ENCODE measurements at regions not wholly inside any gene's neighbourhood (a gene's known extent, or its start where the extent isn't known, plus 50 kb on each side); places are given as distances from the start of the nearest gene placed in this dataset.
"Not testable (repeated sequence)": the region's sequence is repeated elsewhere in the genome, so short reads cannot be mapped to it uniquely, and the experiment has no call there.

DNA sequence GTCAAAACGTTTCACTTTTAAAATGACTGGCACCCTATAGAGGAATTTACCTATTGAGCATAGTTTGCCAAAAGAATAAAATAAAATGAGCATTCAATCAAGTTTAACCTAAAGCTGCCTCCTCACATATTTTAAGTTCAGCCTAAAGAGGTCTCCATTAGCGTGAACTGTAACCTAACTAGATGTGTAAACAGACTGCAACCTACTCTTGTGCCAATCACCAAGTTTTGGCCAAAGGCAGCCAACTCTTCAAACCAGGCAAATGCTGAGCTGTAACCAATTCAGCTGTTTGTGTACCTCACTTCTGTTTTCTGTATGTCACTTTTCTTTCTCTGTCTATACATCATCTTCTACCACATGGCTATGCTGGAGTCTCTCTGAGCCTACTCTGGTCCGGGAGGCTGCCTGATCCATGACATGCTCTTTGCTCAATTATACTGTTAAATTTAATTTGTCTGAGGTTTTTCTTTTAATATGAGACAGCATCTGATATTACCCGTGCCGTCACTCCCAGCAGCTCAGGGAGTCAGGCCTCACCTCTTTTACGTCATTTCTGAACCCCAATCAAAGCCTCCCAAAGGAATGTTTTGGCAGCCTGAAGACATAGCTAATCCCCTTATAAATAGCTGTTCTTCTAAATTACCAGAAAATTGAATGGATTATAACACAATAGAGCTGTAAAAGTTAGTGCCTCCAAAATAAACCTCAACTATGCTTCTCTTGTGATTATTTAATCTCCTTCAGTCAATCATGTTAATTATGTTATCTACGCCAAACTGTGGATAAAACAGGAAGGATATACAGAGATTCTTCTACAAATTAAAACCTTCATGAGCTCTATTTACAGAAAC lies 81.0 kb upstream of the NR5A2 start:
- H3K36me3 ChIP-seq (ENCODE audit: insufficient read depth, low read length): no peaks in the 10 kb centered on the region
- H3K9me3 ChIP-seq (replicated peaks; ENCODE audit: low read length): no peaks in the 10 kb centered on the region
- peaks cover 9% of the 10 kb centered on the region for H3K27me3 ChIP-seq (ENCODE audit: control insufficient read depth, insufficient read depth, low read length)
- H3K4me1 ChIP-seq (ENCODE audit: control insufficient read depth, insufficient read depth, low read length): no peaks in the 10 kb centered on the region
- no peak overlapping the region for H3K4me3 ChIP-seq (ENCODE audit: low read length)
- H3K9ac ChIP-seq (ENCODE audit: low read depth, low read length): no peak overlapping the region
- no peak overlapping the region for H3K4me2 ChIP-seq (ENCODE audit: low read length)

DNA sequence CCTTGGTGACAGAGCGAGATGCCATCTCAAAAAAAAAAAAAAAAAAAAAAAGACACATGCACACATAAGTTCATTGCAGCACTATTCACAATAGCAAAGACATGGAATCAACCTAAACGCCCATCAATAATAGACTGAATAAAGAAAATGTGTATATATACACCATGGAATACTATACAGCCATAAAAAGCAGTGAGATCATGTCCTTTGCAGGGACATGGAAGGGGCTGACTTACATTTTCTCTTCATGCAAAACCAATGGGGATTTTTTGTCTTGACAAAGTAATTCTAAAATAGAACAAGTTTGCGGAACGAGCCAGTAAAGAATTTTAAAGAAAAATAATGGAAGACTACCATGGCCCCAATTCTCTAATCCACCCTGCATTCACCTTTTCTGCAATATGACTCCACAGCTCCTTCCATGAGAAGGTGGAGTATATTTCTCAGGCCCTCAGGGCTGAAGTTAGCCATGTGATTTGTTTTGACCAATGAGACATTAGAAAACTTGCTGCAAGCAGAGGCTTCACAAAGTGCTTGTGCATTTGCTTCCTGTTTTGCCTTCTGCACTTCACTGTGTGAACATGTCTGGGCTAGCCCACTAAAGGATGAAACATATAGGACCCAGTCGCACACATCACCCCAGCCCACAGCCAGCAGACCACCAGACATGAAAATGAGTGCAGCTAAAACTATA lies 78.8 kb upstream of the NR5A2 start:
- Histone ChIP-seq H3K4me3 (ENCODE audit: low read length) (no peak overlapping the region), H3K9me3 (replicated peaks; ENCODE audit: low read length) (no peaks in the 10 kb centered on the region), H3K4me2 (ENCODE audit: low read length) (no peak overlapping the region), H3K4me1 (ENCODE audit: control insufficient read depth, insufficient read depth, low read length) (no peaks in the 10 kb centered on the region), H3K27me3 (ENCODE audit: control insufficient read depth, insufficient read depth, low read length) (peaks cover 9% of the 10 kb centered on the region), H3K9ac (ENCODE audit: low read depth, low read length) (no peak overlapping the region), H3K36me3 (ENCODE audit: insufficient read depth, low read length) (no peaks in the 10 kb centered on the region)

DNA sequence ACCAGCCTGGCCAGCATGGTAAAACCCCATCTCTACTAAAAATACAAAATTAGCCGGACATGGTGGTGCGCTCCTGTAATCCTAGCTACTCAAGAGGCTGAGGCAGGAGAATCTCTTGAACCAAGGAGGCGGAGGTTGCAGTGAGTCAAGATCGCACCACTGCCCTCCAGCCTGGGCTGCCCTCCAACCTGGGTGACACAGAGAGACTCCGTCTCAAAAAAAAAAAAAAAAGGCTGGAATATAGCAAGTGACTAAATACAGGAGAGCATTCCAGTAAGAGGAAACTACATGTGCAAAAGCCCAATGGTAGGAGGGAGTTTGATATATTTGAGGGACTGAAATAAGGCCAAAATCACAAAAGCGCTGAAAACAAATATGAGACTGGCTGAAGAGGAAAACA lies 76.5 kb upstream of the NR5A2 start:
- not testable (repeated sequence) for H3K4me1 ChIP-seq (ENCODE audit: control insufficient read depth, insufficient read depth, low read length)

DNA sequence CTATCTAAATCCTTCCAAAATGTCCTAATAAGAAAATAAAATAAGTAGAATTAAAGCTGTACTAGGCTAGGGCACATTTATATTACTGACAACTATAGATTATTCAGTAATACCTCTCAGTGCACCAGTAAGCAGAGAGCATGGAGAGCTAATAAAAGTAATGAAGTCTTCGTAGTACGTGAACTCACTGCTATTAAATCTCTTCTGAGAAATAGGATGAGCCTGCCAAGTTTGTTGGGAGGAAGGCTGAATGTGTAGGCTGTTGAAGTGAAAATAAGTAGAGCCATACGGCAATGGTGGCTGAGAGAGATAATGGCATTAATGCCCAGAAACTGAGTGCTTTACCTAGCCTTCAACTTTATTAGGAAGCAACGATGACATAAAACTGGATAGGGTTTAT lies 73.9 kb upstream of the NR5A2 start:
- Histone ChIP-seq H3K9ac (ENCODE audit: low read depth, low read length) (no peak overlapping the region), H3K9me3 (replicated peaks; ENCODE audit: low read length) (no peaks in the 10 kb centered on the region), H3K36me3 (ENCODE audit: insufficient read depth, low read length) (no peaks in the 10 kb centered on the region), H3K4me3 (ENCODE audit: low read length) (no peak overlapping the region), H3K4me1 (ENCODE audit: control insufficient read depth, insufficient read depth, low read length) (no peaks in the 10 kb centered on the region), H3K27me3 (ENCODE audit: control insufficient read depth, insufficient read depth, low read length) (peaks cover 9% of the 10 kb centered on the region), H3K4me2 (ENCODE audit: low read length) (no peak overlapping the region)

More for the DNA sequence above, 76.5 kb upstream of the NR5A2 start:
- H3K9ac ChIP-seq (ENCODE audit: low read depth, low read length); H3K36me3 ChIP-seq (ENCODE audit: insufficient read depth, low read length); H3K9me3 ChIP-seq (replicated peaks; ENCODE audit: low read length); H3K4me3 ChIP-seq (ENCODE audit: low read length); H3K4me2 ChIP-seq (ENCODE audit: low read length): not testable (repeated sequence)
- peaks cover 10% of the 10 kb centered on the region for H3K27me3 ChIP-seq (ENCODE audit: control insufficient read depth, insufficient read depth, low read length)

DNA sequence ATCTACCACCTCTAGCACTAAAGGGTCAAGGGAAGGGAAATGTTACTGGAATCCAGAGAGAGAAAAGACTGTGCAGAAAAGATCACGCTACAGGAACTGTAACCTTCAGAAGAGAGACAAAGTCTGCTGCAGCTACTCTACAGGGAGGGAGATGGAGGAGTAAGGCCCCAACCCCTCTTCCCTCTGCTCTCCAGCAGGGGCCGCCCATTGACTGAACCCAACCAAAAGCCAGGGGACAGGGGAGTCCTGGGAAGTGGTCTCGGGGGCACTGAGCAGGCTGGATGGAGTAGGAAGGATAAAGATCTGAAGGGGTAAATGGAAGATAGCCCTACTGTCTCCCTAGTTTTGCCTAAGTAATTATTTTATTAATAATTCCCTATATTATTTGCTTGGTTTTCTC lies 72.8 kb upstream of the NR5A2 start:
- Histone ChIP-seq H3K4me2 (ENCODE audit: low read length) (no peak overlapping the region), H3K4me3 (ENCODE audit: low read length) (no peak overlapping the region), H3K36me3 (ENCODE audit: insufficient read depth, low read length) (no peaks in the 10 kb centered on the region), H3K9me3 (replicated peaks; ENCODE audit: low read length) (no peaks in the 10 kb centered on the region), H3K27me3 (ENCODE audit: control insufficient read depth, insufficient read depth, low read length) (peaks cover 9% of the 10 kb centered on the region), H3K9ac (ENCODE audit: low read depth, low read length) (no peak overlapping the region), H3K4me1 (ENCODE audit: control insufficient read depth, insufficient read depth, low read length) (no peaks in the 10 kb centered on the region)

DNA sequence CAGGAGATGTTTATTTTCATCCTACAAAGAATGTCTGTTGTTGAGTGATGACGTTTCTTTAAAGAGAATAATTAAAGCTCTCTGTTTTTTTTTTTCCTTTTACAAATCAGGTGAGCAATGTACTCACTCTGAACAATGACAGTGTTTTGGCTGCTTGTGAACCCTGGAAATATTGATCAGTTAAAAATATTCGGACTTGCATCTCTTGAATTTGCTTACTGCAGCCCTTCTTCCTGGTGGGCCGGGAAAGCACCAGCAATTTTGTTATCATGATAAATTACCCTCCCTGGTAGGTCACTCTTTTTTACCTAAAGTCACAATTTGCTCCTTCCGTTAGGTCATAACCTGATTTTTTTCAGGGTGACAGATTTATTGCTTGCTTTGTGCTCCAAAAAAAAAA lies 72.3 kb upstream of the NR5A2 start:
- H3K9me3 ChIP-seq (replicated peaks; ENCODE audit: low read length): no peaks in the 10 kb centered on the region
- peaks cover 9% of the 10 kb centered on the region for H3K27me3 ChIP-seq (ENCODE audit: control insufficient read depth, insufficient read depth, low read length)
- no peak overlapping the region for H3K4me3 ChIP-seq (ENCODE audit: low read length)
- no peaks in the 10 kb centered on the region for H3K4me1 ChIP-seq (ENCODE audit: control insufficient read depth, insufficient read depth, low read length)
- no peak overlapping the region for H3K4me2 ChIP-seq (ENCODE audit: low read length)
- no peaks in the 10 kb centered on the region for H3K36me3 ChIP-seq (ENCODE audit: insufficient read depth, low read length)
- no peak overlapping the region for H3K9ac ChIP-seq (ENCODE audit: low read depth, low read length)

DNA sequence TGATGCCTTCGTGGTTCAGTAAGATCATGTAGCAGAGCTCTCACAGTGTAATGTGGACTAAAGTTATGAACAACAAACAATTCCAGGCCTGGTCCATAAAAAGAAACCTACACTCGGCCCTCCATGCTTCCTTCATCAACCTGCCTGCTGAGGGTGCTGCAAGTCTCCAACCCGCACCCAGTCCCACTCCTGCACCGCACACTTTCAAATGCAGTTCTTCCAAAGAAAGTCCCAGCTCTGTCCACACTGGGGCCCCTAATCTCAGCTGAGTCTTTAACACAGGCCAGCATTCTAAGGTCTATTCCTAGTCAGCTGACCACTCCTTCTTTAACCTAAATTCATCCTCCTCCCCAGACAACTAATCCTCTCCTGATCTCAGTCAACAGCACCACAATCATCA lies 71.5 kb upstream of the NR5A2 start:
- Histone ChIP-seq H3K9me3 (replicated peaks; ENCODE audit: low read length) (no peaks in the 10 kb centered on the region), H3K4me3 (ENCODE audit: low read length) (no peak overlapping the region), H3K4me2 (ENCODE audit: low read length) (no peak overlapping the region), H3K36me3 (ENCODE audit: insufficient read depth, low read length) (no peaks in the 10 kb centered on the region), H3K27me3 (ENCODE audit: control insufficient read depth, insufficient read depth, low read length) (peaks cover 9% of the 10 kb centered on the region), H3K4me1 (ENCODE audit: control insufficient read depth, insufficient read depth, low read length) (no peaks in the 10 kb centered on the region), H3K9ac (ENCODE audit: low read depth, low read length) (no peak overlapping the region)

DNA sequence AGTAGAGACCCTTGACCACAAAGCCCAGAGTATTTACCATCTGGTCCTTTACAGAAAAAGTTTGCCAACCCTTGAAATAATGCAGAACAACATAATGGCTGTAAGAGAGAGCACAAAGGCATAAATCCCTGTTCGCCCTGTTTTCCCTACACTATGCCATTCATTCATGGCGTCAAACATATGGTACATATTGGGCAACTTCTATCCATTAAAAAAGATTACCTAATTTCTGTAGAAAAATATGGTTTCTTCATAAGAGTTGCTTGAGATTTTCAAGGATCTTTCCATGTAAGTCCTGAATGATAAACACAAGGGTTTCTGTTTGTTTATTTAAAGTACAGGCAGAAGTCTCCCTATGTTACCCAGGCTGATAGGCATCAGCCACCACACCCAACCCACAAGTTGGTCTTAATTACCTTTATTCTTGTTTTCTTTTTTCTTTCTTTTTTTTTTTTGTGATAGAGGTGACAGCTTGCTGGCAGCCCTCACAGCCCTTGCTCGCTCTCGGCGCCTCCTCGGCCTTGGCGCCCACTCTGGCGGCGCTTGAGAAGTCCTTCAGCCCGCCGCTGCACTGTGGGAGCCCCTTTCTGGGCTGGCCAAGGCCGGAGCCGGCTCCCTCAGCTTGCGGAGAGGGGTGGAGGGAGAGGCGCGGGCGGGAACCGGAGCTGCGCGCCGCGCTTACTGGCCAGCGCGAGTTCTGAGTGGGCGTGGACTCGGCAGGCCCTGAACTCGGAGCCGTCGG lies 68.3 kb upstream of the NR5A2 start:
- Histone ChIP-seq H3K9ac (ENCODE audit: low read depth, low read length) (no peak overlapping the region), H3K4me2 (ENCODE audit: low read length) (no peak overlapping the region)

DNA sequence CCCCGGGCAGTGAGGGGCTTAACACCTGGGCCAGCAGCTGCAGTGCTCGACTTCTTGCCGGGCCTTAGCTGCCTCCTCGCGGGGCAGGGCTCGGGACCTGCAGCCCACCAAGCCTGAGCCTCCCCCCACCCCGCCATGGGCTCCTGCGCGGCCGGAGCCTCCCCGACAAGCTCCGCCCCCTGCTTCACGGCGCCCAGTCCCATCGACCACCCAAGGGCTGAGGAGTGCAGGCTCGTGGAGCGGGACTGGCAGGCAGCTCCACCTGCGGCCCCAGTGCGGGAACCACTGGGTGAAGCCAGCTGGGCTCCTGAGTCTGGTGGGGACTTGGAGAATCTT lies 67.8 kb upstream of the NR5A2 start:
- no peaks in the 10 kb centered on the region for H3K36me3 ChIP-seq (ENCODE audit: insufficient read depth, low read length)
- no peaks in the 10 kb centered on the region for H3K9me3 ChIP-seq (replicated peaks; ENCODE audit: low read length)
- no peak overlapping the region for H3K9ac ChIP-seq (ENCODE audit: low read depth, low read length)
- H3K4me1 ChIP-seq (ENCODE audit: control insufficient read depth, insufficient read depth, low read length): no peaks in the 10 kb centered on the region
- peaks cover 10% of the 10 kb centered on the region for H3K27me3 ChIP-seq (ENCODE audit: control insufficient read depth, insufficient read depth, low read length)
- H3K4me3 ChIP-seq (ENCODE audit: low read length): no peak overlapping the region
- H3K4me2 ChIP-seq (ENCODE audit: low read length): no peak overlapping the region

More for the DNA sequence above, 68.3 kb upstream of the NR5A2 start:
- H3K4me3 ChIP-seq (ENCODE audit: low read length): no peak overlapping the region
- peaks cover 12% of the 10 kb centered on the region for H3K27me3 ChIP-seq (ENCODE audit: control insufficient read depth, insufficient read depth, low read length)
- no peaks in the 10 kb centered on the region for H3K4me1 ChIP-seq (ENCODE audit: control insufficient read depth, insufficient read depth, low read length)
- H3K9me3 ChIP-seq (replicated peaks; ENCODE audit: low read length): no peaks in the 10 kb centered on the region
- H3K36me3 ChIP-seq (ENCODE audit: insufficient read depth, low read length): no peaks in the 10 kb centered on the region

DNA sequence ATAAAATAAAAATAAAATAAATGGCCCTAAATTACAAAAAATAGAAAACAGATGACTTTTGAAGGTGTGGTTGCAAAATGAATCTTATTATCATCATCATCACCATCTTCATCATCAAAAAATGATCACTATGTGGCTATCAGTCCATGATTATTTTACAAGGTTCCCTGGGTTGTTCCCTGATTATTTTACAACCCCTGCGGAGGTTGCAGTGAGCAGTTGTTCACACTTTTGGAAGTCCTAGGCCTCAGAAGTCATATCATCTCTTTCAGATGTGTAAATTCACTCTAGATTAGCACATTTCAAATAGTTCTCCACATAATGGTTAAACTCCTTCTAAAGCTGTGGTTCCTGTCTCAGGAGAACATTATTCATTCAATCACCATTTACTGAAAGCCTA lies 57.4 kb upstream of the NR5A2 start:
- Histone ChIP-seq H3K4me3 (ENCODE audit: low read length) (no peak overlapping the region), H3K4me1 (ENCODE audit: control insufficient read depth, insufficient read depth, low read length) (no peaks in the 10 kb centered on the region), H3K9ac (ENCODE audit: low read depth, low read length) (no peak overlapping the region), H3K4me2 (ENCODE audit: low read length) (no peak overlapping the region), H3K9me3 (replicated peaks; ENCODE audit: low read length) (no peaks in the 10 kb centered on the region), H3K27me3 (ENCODE audit: control insufficient read depth, insufficient read depth, low read length) (peaks cover 9% of the 10 kb centered on the region), H3K36me3 (ENCODE audit: insufficient read depth, low read length) (no peaks in the 10 kb centered on the region)

DNA sequence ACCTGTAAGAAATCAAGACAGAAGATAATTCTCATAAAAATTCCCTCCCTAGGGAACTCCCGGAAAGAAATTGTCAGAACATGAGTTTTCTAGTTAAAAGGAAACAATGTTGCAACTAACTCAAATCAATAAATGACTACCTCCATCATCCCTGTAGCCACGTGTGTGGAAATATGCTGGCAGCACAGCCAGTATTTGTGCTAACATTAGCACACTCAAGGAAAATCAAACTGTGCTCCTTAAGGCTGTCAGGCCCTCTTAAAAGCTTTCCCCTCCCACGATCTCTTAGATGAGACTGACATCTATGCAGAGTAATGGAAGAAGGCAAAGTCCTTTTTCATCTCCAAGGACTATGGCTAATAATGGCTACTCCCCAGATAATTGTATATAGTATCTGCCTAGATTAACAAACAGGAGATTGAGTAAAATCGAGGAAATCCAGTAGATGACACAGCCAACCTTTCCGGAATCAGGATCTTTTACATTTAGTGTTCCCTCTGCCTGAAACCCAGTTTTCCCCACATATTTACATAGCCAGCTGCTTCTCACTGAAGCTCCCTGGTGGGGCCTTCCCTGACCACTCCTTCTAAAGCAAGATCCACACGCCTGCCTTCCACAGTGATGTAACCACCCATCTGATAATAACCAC lies 50.9 kb upstream of the NR5A2 start:
- peaks cover 13% of the 10 kb centered on the region for H3K27me3 ChIP-seq (ENCODE audit: control insufficient read depth, insufficient read depth, low read length)
- no peak overlapping the region for H3K4me2 ChIP-seq (ENCODE audit: low read length)
- no peaks in the 10 kb centered on the region for H3K9me3 ChIP-seq (replicated peaks; ENCODE audit: low read length)
- no peak overlapping the region for H3K9ac ChIP-seq (ENCODE audit: low read depth, low read length)
- no peak overlapping the region for H3K4me3 ChIP-seq (ENCODE audit: low read length)
- H3K36me3 ChIP-seq (ENCODE audit: insufficient read depth, low read length): no peaks in the 10 kb centered on the region
- H3K4me1 ChIP-seq (ENCODE audit: control insufficient read depth, insufficient read depth, low read length): no peaks in the 10 kb centered on the region

Data from skeletal muscle satellite cell (primary cell).